GM19328 (cell line): ENCODE measurements at regions not wholly inside any gene's neighbourhood (a gene's known extent, or its start where the extent isn't known, plus 50 kb on each side); places are given as distances from the start of the nearest gene placed in this dataset.

ENCODE experiments used
- ATAC-seq: cut with Tn5 transposase; IDR thresholded peaks from one replicate; pipeline ENCODE4 v1.9.1; 2021; ENCODE audit warnings: mild to moderate bottlenecking, moderate library complexity; ENCODE audit not compliant: unreplicated experiment

- ATAC-seq: no peak
These were observed 204.1 kb upstream of the ANK2 start for GRCh38 chr4:112845386-112845785.

DNA sequence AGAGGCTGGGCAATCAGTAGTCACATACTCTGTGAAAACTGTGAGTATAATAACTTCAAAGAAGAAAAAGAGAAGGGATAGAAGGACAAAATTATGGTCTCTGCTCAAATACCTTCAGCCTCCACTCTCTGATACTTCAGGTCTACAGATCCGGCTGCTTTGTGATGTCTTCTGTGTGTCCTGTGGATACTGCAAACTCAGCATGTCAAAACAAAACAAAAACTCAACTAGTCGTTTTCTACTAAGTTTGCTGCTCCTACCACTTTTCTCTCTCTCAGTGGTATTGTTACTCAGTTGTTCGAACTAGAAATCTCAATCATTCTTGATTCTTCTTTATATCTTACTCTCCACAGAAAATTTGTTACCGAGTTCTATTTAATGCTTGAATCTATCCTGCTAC is 202.4 kb upstream of the ANK2 start:
- ATAC-seq: no peak

DNA sequence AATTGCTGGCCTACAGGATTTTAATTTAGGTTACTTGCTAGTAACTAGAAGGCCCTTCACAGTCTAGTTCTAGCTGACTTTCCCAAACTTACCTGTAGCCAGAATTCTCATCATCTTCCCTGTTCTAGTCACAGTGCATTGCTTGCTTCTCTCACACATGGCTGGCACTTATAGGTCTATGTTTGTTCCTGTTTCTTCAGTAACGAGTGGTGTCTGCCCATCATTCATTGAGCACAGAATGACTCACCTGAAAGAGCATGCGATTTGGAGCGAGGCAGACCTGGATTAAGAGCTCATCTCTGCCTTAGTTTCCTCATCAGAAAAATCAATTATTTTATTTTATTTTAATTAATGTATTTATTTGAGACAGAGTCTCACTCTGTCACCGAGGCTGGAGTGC is 201.7 kb upstream of the ANK2 start:
- ATAC-seq: no peak

GRCh38 chr4:112848911-112849310 is 200.5 kb upstream of the ANK2 start:
- ATAC-seq: no peak

GRCh38 chr4:112852601-112853000 is 196.9 kb upstream of the ANK2 start:
- no peak for ATAC-seq

DNA sequence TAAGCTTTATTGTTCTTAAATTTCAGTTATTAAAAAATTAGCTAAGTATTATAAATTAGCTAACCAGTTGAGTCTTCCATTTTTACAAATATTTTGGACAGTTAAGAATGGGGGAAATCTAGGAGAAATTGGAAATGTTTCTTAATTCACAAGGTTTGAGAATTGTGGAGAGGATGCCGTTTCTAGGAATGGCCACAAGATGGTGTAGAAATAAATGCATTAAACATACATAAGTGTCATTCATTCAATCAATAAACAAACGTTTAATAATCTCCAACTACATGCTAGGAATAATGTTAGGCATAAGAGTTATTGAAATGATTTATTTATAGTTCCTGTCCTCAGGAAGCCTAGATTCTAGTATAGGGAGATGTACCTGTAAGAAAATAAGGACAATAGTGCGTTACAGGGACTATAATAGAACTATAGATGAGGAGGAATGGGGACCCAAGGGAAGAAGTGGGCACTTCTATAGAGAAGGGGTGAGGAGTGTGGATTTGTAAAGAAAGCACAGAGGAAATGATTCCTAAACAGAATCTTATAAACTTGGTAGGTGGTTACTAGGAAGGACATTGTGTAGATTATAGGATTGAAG is 195.7 kb upstream of the ANK2 start:
- ATAC-seq: no peak

- ATAC-seq: no peak
These were observed 195.0 kb upstream of the ANK2 start for GRCh38 chr4:112854420-112854819.

- no peak for ATAC-seq
These were observed 194.4 kb upstream of the ANK2 start for GRCh38 chr4:112855058-112855457.

- no peak for ATAC-seq
These were observed 192.0 kb upstream of the ANK2 start for GRCh38 chr4:112857461-112857860.

DNA sequence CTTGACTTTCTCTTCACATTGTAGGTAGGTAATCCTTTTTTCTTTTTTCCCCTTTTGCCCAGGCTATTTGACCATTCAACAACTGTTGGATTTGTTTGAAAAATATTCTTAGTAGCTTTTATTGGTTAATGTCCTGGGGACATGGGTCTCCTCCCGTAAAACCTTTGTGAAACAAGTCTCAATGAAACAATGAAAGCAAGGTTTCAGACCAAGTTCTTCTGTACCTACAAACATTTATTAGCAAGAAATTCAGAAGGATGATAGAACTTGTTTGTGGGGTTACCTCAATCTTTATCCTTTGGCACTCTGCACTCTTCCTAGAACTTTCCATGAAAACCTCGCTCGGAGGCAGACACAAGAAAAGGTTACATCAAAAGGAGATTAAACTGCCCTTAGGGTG is 190.7 kb upstream of the ANK2 start:
- no peak for ATAC-seq

DNA sequence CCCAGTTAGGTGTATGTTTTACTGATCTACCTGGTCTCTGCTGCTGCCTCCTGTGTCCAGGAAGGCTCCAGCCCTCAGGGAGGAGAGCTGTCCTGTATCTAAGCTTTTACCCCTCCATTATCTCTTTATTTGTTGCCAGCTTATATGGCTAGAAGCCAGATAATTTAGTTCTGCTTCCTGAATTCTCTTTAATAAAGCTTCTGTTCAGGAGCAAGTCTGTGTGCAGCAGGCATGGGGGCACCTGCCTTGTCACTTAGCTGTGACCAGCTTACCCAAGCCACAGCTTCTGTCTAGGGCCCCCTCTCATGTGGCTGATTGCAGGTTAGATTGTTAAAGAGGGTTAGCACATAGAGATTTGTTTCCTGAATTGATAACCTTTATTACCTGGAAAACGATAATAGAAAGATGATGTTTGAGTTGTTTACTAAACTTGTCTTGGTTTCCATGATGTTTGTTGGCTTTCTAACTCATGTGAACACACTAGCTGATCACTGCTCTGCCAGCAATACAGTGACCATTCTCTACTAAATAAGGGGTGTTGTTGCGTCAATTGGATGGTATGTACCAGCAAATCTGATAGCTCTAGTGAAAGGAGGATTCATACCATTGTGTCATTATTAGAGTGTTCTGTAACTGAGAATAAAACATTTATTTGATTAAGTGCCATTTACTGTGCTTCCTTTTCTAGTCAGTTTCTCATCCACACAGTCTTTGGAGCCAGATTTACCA is 189.8 kb upstream of the ANK2 start:
- no peak for ATAC-seq

DNA sequence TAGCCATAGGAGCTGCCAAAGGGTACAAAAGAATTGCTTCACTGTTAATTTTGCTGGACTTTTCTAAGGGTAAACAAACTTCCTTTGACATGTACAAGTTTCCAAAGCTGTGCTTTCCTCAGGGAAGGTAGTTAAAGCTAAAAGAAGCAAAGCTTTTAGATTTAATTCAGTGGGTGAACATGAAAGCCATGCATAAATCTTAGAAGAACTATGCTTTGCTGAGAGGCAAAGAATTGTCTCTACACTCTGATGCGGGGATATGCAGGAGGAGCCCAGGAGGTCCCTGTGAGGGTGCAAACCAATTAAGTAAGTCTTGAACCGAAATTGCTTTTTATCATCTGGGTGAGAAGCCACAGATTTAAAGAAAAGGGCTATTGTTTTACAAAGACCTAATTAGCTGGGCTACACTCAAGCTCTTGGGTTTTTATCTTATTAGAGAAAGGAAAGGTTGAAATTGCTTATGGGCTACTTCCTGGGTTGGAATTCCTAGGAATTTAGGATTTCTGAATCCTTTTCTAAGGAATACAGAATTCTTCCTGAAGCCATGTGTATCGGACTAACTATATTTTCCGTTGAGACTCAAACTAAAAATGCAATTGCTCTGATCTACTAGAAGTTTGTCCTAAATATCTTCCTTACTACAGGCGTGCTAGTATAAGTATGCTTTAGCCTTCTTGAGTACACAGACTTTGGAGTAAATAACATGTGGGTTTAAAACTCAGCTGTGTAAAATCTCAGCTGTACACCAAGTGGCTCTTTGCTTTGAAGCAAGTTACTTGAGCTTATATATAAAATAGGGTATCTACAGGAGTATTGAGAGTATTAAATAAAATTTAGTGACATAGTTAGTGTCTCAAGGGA is 188.4 kb upstream of the ANK2 start:
- ATAC-seq: no peak

DNA sequence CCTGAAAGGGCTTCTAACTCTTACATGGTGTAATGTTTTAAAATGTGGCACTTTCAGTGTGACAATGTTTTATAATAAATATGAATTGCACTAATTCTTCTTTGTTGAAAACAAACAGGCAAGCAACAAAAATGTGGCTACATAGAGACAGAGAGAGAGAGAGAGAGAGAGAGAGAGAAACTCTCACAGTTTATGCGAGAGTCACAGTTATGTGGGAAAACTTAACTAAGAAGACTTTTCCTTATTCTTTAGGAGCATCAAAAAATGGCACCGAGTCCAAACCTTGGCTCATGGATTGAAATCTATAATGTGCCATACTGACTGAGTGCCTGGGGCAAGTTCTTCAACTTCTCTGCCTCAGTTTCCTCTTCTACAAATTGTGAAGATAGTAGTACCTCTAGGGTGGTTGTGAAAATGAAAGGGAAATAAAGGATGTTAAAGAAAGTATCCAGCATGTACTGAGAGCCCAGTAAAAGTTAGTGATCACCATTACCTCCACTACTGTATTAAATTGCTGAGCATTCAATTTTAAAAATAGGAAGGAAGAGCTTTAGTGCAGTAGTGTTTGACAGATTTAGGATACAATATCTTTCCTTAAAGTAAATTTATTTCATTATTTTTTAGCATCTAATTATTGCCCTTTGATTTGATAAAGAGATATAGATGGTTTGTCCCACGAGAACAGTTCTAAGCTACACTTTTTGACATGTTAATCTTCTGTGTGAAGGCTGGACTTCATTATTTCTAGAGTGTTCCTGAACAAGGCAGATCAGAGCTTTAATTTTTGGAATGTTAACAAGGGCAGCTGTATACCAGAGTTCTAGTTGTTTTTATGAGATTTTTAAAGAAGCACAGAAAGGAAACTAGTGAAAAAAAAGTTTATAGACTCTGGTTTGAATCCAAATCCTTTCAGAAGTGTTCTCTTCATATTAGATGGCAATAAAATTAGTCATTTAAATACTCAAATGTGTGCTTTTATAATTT is 187.5 kb upstream of the ANK2 start:
- no peak for ATAC-seq

DNA sequence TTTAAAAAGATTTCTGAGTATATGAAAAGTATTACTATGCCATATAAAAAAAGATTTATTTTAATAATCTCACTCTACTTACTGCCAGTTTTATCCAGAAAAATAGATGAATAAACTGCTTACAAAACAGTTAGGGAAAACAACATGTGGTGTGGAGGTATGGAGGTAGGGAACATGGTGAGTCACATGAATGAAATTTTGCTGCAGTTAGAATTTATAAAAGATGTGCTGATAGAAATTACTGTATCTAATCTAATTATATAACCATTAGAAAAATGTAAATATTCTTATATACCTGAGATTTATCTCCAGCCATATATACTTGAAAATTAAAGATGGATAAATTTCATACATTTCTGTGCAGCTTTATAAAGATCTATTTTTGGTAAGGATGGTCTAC is 184.0 kb upstream of the ANK2 start:
- ATAC-seq: no peak

GRCh38 chr4:112876316-112876715 is 173.1 kb upstream of the ANK2 start:
- ATAC-seq: no peak

- no peak for ATAC-seq
These were observed 167.6 kb upstream of the ANK2 start for GRCh38 chr4:112881842-112882241.

GRCh38 chr4:112882286-112882685 is 167.2 kb upstream of the ANK2 start:
- no peak for ATAC-seq

DNA sequence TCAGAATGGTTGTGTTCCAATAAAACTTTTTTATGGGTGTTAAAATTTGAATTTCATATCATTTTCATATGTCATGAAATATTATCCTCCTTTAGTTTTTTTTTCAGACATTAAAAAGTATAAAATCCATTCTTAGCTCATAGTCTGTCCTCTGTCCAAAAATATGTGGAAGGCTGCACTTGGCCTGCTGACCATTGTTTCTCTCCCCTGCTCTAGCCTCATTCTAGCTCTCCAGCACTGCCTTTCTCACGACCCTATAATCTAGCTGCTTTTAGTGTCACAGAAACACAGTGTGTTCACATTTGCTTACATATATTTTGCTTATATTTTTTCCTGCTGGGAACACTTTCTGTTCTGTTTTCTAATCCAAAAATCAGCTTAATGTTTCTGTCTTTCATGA is 165.0 kb upstream of the ANK2 start:
- ATAC-seq: no peak

GRCh38 chr4:112885897-112886296 is 163.6 kb upstream of the ANK2 start:
- no peak for ATAC-seq

GRCh38 chr4:112888622-112889021 is 160.8 kb upstream of the ANK2 start:
- ATAC-seq: no peak

GRCh38 chr4:112889199-112889598 is 160.3 kb upstream of the ANK2 start:
- no peak for ATAC-seq
